ENCODE measurements at regions not wholly inside any gene's neighbourhood (a gene's known extent, or its start where the extent isn't known, plus 50 kb on each side); places are given as distances from the start of the nearest gene placed in this dataset.

DNA sequence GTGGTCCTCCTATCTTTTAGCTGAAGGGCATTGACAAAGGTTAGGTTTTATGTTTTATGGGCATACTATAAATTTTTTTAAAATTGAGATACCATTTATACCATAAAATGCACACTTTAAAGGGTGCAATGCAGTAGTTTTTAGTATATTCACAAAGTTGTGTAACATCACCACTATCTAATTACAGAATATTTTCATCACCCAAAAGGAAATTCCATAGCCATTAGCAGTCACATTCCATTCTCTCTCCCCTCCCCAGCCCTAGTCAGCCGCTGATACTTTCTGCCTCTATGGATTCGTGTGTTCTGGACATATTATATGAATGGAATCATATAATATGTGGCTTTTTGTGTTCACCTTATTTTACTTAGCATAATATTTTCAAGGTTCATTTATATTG is 135.8 kb upstream of the B3GALT2 start:
- Histone ChIP-seq H3K79me2 (ENCODE audit: control insufficient read depth, insufficient read depth, low read length) (no peaks in the 10 kb centered on the region), H3K9ac (ENCODE audit: control insufficient read depth, insufficient read depth, low read length) (no peak overlapping the region), H2AFZ (ENCODE audit: control insufficient read depth, low read depth, low read length) (no peak overlapping the region), H3K4me3 (no peak overlapping the region), H3K4me2 (ENCODE audit: control insufficient read depth, insufficient read depth) (no peak overlapping the region), H4K20me1 (ENCODE audit: control insufficient read depth, insufficient read depth) (no peaks in the 10 kb centered on the region), H3K4me1 (ENCODE audit: control insufficient read depth, insufficient read depth, low read length) (no peaks in the 10 kb centered on the region), H3K36me3 (ENCODE audit: control insufficient read depth in 2 of 2, insufficient read depth in 2 of 2, low read length in 1 of 2) (no peaks in the 10 kb centered on the region), H3K27me3 (replicated peaks in 1 of 2; ENCODE audit: control insufficient read depth in 2 of 2, insufficient read depth in 2 of 2, low read length in 1 of 2) (no peaks in the 10 kb centered on the region), H3K9me3 (replicated peaks; ENCODE audit: control insufficient read depth, insufficient read depth, low read length) (no peaks in the 10 kb centered on the region; the same call in 1 of the 3 replicates), H3K27ac (ENCODE audit: control insufficient read depth, insufficient read depth) (no peak overlapping the region)
- no TSS peak for BruUV-seq (replicated peaks)
- FAIRE-seq (no peak), DNase-seq (ENCODE audit: low read depth, low spot score) (no peak), ATAC-seq (no peak)
- no peak for TF ChIP-seq NR2C2 (IDR thresholded peaks at IDR 0.05; ENCODE audit: borderline replicate concordance, control insufficient read depth, insufficient read length, low read depth)
- no peak for TF ChIP-seq HDGF (IDR thresholded peaks at IDR 0.05)
- TF ChIP-seq PML (IDR thresholded peaks at IDR 0.05; ENCODE audit: low read length) = no peak
- no peak for TF ChIP-seq MTA3 (IDR thresholded peaks at IDR 0.05; ENCODE audit: borderline replicate concordance, low read length)
- TF ChIP-seq SIN3A (IDR thresholded peaks at IDR 0.05; ENCODE audit: low read depth, low read length) = no peak
- no peak for TF ChIP-seq POLR2AphosphoS2 (IDR thresholded peaks at IDR 0.05; ENCODE audit: low read depth, low read length)
- TF ChIP-seq ASH2L (IDR thresholded peaks at IDR 0.05; ENCODE audit: borderline replicate concordance, low read depth) = no peak
- no peak for TF ChIP-seq SREBF1 (IDR thresholded peaks at IDR 0.05; ENCODE audit: low read length)
- TF ChIP-seq, protein P1, sequence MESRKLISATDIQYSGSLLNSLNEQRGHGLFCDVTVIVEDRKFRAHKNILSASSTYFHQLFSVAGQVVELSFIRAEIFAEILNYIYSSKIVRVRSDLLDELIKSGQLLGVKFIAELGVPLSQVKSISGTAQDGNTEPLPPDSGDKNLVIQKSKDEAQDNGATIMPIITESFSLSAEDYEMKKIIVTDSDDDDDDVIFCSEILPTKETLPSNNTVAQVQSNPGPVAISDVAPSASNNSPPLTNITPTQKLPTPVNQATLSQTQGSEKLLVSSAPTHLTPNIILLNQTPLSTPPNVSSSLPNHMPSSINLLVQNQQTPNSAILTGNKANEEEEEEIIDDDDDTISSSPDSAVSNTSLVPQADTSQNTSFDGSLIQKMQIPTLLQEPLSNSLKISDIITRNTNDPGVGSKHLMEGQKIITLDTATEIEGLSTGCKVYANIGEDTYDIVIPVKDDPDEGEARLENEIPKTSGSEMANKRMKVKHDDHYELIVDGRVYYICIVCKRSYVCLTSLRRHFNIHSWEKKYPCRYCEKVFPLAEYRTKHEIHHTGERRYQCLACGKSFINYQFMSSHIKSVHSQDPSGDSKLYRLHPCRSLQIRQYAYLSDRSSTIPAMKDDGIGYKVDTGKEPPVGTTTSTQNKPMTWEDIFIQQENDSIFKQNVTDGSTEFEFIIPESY (IDR thresholded peaks at IDR 0.05) = no peak
- TF ChIP-seq, protein P2, sequence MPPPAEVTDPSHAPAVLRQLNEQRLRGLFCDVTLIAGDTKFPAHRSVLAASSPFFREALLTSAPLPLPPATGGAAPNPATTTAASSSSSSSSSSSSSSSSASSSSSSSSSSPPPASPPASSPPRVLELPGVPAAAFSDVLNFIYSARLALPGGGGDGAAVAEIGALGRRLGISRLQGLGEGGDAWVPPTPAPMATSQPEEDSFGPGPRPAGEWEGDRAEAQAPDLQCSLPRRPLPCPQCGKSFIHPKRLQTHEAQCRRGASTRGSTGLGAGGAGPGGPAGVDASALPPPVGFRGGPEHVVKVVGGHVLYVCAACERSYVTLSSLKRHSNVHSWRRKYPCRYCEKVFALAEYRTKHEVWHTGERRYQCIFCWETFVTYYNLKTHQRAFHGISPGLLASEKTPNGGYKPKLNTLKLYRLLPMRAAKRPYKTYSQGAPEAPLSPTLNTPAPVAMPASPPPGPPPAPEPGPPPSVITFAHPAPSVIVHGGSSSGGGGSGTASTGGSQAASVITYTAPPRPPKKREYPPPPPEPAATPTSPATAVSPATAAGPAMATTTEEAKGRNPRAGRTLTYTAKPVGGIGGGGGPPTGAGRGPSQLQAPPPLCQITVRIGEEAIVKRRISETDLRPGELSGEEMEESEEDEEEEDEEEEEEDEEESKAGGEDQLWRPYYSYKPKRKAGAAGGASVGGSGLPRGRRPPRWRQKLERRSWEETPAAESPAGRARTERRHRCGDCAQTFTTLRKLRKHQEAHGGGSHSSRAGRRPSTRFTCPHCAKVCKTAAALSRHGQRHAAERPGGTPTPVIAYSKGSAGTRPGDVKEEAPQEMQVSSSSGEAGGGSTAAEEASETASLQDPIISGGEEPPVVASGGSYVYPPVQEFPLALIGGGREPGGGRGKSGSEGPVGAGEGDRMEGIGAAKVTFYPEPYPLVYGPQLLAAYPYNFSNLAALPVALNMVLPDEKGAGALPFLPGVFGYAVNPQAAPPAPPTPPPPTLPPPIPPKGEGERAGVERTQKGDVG (CRISPR knock-in tag; IDR thresholded peaks at IDR 0.05) = no peak
- no peak for TF ChIP-seq MYC (IDR thresholded peaks at IDR 0.05; ENCODE audit: insufficient read depth, insufficient read length, insufficient replicate concordance, low read length, severe bottlenecking)
- no peak for TF ChIP-seq RUNX3 (IDR thresholded peaks at IDR 0.05; ENCODE audit: low read length)
- TF ChIP-seq TARDBP (IDR thresholded peaks at IDR 0.05; ENCODE audit: borderline replicate concordance) = no peak
- TF ChIP-seq CHD4 (IDR thresholded peaks at IDR 0.05) = no peak
- TF ChIP-seq PBX3 (IDR thresholded peaks at IDR 0.05; ENCODE audit: insufficient replicate concordance, low read depth, low read length) = no peak
- no peak for TF ChIP-seq SMC3 (IDR thresholded peaks at IDR 0.05; ENCODE audit: borderline replicate concordance, low read length)
- ChIA-PET SMC1A (ENCODE audit: uncharacterized antibody, unreplicated experiment) (no interaction called here), CTCF (no interaction called here), RAD21 (ENCODE audit: unreplicated experiment) (no interaction called here), POLR2A (interaction anchor here (0.5 kb wide), 1 partner anchor 214 kb away, joined by 3 read pairs; no protein-coding TSS in a partner anchor)
- 3% methylated on average over 2 of the region's 2 CpGs for WGBS (ENCODE audit: insufficient coverage, insufficient replicate concordance, low lambda C conversion rate, missing lambda C conversion rate)
- in situ Hi-C loops (cut with MboI) = no loop called here
- intact Hi-C loops (cut with micrococcal nuclease; ENCODE audit: unreplicated experiment) = no loop called here
